ENCODE measurements at regions not wholly inside any gene's neighbourhood (a gene's known extent, or its start where the extent isn't known, plus 50 kb on each side); places are given as distances from the start of the nearest gene placed in this dataset.

DNA sequence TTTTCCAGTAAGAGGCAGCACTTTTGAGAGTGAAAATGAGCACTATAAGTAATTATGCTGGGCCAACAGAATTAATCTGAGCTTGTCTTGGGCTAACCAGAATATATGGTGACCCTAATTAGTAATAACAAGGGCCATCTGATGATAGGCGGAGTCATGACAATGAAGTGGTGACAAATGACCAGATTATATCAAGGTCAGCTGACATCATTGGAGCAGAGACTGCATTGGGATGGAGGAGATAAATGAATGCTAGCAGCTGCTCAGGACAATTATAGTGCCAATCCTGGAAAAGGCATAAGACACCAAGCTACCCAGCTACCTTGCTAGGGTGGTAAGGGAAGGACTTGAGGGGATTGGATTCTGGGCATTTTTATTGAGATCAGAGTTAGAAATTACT, 1548.7 kb downstream of the RPA4 start (continued):
- TF ChIP-seq, protein P1, sequence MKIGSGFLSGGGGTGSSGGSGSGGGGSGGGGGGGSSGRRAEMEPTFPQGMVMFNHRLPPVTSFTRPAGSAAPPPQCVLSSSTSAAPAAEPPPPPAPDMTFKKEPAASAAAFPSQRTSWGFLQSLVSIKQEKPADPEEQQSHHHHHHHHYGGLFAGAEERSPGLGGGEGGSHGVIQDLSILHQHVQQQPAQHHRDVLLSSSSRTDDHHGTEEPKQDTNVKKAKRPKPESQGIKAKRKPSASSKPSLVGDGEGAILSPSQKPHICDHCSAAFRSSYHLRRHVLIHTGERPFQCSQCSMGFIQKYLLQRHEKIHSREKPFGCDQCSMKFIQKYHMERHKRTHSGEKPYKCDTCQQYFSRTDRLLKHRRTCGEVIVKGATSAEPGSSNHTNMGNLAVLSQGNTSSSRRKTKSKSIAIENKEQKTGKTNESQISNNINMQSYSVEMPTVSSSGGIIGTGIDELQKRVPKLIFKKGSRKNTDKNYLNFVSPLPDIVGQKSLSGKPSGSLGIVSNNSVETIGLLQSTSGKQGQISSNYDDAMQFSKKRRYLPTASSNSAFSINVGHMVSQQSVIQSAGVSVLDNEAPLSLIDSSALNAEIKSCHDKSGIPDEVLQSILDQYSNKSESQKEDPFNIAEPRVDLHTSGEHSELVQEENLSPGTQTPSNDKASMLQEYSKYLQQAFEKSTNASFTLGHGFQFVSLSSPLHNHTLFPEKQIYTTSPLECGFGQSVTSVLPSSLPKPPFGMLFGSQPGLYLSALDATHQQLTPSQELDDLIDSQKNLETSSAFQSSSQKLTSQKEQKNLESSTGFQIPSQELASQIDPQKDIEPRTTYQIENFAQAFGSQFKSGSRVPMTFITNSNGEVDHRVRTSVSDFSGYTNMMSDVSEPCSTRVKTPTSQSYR (CRISPR knock-in tag; IDR thresholded peaks at IDR 0.05) = no peak
- TF ChIP-seq SMAD4 (CRISPR knock-in tag; IDR thresholded peaks at IDR 0.05) = no peak

DNA sequence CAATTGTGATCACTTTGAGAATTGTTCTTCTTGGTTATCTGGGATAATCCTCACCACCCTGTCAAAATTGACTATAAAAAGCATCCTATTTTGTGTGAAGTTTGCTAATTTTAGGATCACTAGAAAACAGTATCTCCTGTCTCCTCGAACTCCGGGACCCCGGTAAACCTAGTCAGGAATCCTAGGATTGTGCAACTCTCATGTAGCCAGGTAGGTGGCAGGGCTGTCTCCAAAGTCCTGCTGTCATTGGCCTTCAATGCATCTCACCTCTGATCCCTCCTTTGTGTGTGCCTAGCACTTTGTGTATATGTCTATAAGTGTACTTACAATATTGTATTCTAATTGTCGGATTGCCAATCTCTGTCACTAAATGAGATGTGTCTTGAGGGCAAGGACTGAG, 1564.8 kb downstream of the RPA4 start:
- CTCF ChIA-PET = no interaction called here
- TF ChIP-seq, protein P2, sequence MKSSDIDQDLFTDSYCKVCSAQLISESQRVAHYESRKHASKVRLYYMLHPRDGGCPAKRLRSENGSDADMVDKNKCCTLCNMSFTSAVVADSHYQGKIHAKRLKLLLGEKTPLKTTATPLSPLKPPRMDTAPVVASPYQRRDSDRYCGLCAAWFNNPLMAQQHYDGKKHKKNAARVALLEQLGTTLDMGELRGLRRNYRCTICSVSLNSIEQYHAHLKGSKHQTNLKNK (CRISPR knock-in tag; IDR thresholded peaks at IDR 0.05) = no peak
- TF ChIP-seq, protein P3, sequence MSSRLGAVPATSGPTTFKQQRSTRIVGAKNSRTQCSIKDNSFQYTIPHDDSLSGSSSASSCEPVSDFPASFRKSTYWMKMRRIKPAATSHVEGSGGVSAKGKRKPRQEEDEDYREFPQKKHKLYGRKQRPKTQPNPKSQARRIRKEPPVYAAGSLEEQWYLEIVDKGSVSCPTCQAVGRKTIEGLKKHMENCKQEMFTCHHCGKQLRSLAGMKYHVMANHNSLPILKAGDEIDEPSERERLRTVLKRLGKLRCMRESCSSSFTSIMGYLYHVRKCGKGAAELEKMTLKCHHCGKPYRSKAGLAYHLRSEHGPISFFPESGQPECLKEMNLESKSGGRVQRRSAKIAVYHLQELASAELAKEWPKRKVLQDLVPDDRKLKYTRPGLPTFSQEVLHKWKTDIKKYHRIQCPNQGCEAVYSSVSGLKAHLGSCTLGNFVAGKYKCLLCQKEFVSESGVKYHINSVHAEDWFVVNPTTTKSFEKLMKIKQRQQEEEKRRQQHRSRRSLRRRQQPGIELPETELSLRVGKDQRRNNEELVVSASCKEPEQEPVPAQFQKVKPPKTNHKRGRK (CRISPR knock-in tag; IDR thresholded peaks at IDR 0.05; ENCODE audit: borderline replicate concordance) = no peak
- TF ChIP-seq ZNF671 (CRISPR knock-in tag; IDR thresholded peaks at IDR 0.05) (no peak), GABPB1 (CRISPR knock-in tag; IDR thresholded peaks at IDR 0.05) (no peak), NFATC4 (CRISPR knock-in tag; IDR thresholded peaks at IDR 0.05) (no peak), MYBL2 (CRISPR knock-in tag; IDR thresholded peaks at IDR 0.05) (no peak), ATF1 (CRISPR knock-in tag; IDR thresholded peaks at IDR 0.05) (no peak), RORB (CRISPR knock-in tag; IDR thresholded peaks at IDR 0.05) (no peak), ZNF219 (CRISPR knock-in tag; IDR thresholded peaks at IDR 0.05; ENCODE audit: borderline replicate concordance) (no peak), NR1H2 (CRISPR knock-in tag; IDR thresholded peaks at IDR 0.05) (no peak), ZNF232 (CRISPR knock-in tag; IDR thresholded peaks at IDR 0.05) (no peak), PRRX2 (CRISPR knock-in tag; IDR thresholded peaks at IDR 0.05) (no peak), NR2C2 (CRISPR knock-in tag; IDR thresholded peaks at IDR 0.05) (no peak)
- TF ChIP-seq, protein P4, sequence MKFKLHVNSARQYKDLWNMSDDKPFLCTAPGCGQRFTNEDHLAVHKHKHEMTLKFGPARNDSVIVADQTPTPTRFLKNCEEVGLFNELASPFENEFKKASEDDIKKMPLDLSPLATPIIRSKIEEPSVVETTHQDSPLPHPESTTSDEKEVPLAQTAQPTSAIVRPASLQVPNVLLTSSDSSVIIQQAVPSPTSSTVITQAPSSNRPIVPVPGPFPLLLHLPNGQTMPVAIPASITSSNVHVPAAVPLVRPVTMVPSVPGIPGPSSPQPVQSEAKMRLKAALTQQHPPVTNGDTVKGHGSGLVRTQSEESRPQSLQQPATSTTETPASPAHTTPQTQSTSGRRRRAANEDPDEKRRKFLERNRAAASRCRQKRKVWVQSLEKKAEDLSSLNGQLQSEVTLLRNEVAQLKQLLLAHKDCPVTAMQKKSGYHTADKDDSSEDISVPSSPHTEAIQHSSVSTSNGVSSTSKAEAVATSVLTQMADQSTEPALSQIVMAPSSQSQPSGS (CRISPR knock-in tag; IDR thresholded peaks at IDR 0.05; ENCODE audit: borderline replicate concordance, low read depth) = no peak
- TF ChIP-seq, protein P5, sequence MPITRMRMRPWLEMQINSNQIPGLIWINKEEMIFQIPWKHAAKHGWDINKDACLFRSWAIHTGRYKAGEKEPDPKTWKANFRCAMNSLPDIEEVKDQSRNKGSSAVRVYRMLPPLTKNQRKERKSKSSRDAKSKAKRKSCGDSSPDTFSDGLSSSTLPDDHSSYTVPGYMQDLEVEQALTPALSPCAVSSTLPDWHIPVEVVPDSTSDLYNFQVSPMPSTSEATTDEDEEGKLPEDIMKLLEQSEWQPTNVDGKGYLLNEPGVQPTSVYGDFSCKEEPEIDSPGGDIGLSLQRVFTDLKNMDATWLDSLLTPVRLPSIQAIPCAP (CRISPR knock-in tag; IDR thresholded peaks at IDR 0.05) = no peak
- TF ChIP-seq, protein P6, sequence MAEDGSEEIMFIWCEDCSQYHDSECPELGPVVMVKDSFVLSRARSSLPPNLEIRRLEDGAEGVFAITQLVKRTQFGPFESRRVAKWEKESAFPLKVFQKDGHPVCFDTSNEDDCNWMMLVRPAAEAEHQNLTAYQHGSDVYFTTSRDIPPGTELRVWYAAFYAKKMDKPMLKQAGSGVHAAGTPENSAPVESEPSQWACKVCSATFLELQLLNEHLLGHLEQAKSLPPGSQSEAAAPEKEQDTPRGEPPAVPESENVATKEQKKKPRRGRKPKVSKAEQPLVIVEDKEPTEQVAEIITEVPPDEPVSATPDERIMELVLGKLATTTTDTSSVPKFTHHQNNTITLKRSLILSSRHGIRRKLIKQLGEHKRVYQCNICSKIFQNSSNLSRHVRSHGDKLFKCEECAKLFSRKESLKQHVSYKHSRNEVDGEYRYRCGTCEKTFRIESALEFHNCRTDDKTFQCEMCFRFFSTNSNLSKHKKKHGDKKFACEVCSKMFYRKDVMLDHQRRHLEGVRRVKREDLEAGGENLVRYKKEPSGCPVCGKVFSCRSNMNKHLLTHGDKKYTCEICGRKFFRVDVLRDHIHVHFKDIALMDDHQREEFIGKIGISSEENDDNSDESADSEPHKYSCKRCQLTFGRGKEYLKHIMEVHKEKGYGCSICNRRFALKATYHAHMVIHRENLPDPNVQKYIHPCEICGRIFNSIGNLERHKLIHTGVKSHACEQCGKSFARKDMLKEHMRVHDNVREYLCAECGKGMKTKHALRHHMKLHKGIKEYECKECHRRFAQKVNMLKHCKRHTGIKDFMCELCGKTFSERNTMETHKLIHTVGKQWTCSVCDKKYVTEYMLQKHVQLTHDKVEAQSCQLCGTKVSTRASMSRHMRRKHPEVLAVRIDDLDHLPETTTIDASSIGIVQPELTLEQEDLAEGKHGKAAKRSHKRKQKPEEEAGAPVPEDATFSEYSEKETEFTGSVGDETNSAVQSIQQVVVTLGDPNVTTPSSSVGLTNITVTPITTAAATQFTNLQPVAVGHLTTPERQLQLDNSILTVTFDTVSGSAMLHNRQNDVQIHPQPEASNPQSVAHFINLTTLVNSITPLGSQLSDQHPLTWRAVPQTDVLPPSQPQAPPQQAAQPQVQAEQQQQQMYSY (CRISPR knock-in tag; IDR thresholded peaks at IDR 0.05) = no peak
- TF ChIP-seq, protein P7, sequence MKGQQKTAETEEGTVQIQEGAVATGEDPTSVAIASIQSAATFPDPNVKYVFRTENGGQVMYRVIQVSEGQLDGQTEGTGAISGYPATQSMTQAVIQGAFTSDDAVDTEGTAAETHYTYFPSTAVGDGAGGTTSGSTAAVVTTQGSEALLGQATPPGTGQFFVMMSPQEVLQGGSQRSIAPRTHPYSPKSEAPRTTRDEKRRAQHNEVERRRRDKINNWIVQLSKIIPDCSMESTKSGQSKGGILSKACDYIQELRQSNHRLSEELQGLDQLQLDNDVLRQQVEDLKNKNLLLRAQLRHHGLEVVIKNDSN (CRISPR knock-in tag; IDR thresholded peaks at IDR 0.05) = no peak
- TF ChIP-seq, protein P8, sequence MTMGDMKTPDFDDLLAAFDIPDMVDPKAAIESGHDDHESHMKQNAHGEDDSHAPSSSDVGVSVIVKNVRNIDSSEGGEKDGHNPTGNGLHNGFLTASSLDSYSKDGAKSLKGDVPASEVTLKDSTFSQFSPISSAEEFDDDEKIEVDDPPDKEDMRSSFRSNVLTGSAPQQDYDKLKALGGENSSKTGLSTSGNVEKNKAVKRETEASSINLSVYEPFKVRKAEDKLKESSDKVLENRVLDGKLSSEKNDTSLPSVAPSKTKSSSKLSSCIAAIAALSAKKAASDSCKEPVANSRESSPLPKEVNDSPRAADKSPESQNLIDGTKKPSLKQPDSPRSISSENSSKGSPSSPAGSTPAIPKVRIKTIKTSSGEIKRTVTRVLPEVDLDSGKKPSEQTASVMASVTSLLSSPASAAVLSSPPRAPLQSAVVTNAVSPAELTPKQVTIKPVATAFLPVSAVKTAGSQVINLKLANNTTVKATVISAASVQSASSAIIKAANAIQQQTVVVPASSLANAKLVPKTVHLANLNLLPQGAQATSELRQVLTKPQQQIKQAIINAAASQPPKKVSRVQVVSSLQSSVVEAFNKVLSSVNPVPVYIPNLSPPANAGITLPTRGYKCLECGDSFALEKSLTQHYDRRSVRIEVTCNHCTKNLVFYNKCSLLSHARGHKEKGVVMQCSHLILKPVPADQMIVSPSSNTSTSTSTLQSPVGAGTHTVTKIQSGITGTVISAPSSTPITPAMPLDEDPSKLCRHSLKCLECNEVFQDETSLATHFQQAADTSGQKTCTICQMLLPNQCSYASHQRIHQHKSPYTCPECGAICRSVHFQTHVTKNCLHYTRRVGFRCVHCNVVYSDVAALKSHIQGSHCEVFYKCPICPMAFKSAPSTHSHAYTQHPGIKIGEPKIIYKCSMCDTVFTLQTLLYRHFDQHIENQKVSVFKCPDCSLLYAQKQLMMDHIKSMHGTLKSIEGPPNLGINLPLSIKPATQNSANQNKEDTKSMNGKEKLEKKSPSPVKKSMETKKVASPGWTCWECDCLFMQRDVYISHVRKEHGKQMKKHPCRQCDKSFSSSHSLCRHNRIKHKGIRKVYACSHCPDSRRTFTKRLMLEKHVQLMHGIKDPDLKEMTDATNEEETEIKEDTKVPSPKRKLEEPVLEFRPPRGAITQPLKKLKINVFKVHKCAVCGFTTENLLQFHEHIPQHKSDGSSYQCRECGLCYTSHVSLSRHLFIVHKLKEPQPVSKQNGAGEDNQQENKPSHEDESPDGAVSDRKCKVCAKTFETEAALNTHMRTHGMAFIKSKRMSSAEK (CRISPR knock-in tag; IDR thresholded peaks at IDR 0.05; ENCODE audit: borderline replicate concordance) = no peak
- TF ChIP-seq, protein P9, sequence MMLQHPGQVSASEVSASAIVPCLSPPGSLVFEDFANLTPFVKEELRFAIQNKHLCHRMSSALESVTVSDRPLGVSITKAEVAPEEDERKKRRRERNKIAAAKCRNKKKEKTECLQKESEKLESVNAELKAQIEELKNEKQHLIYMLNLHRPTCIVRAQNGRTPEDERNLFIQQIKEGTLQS (CRISPR knock-in tag; conservative IDR thresholded peaks at IDR 0.05) = no peak
- Mint-ChIP-seq H3K9me3 (peaks cover 11% of the 10 kb centered on the region), H3K27ac (no peak overlapping the region), H3K36me3 (peaks cover 7% of the 10 kb centered on the region; the same call in 1 of the 2 replicates), H3K27me3 (ENCODE audit: low read depth) (no peaks in the 10 kb centered on the region), H3K4me1 (peaks cover 13% of the 10 kb centered on the region), H3K4me3 (no peak overlapping the region)
- DNase-seq (ENCODE audit: low spot score) (peak; percentile 12), ATAC-seq (peak; percentile 80)
- POLR2A ChIA-PET = no interaction called here
